Caco-2 (cell line): ENCODE measurements at regions not wholly inside any gene's neighbourhood (a gene's known extent, or its start where the extent isn't known, plus 50 kb on each side); places are given as distances from the start of the nearest gene placed in this dataset.

Experiments
- BruUV-seq: library from RNA; stranded (reverse); fragments of 400-500 nt; replicated peaks from 2 replicates; lab custom pipeline; 2021; lab: Mats Ljungman, UMichigan
- CTCF ChIA-PET: fragments of 300-600 bp; sonication (Branson Sonifier 250); formaldehyde crosslinking; loops from one replicate; lab custom pipeline; 2022; ENCODE audit warnings: antibody characterized with exemption; lab: Charles Lee
- POLR2A ChIA-PET: fragments of 300-600 bp; sonication (Branson Sonifier 250); formaldehyde crosslinking; loops from one replicate; lab custom pipeline; 2022; ENCODE audit warnings: antibody characterized with exemption; lab: Charles Lee
- DNase-seq, 2 experiments: peaks; one replicate each; pipeline versions ENCODE4 v3.0.0 to v3.0.0-alpha.2; 2020 to 2022
- H3K27me3 ChIP-seq: replicated peaks from 2 replicates; pipeline ENCODE4 v1.6.0; 2011; ENCODE audit warnings: low read length; ENCODE audit not compliant: control insufficient read depth, insufficient read depth
- H3K36me3 ChIP-seq: 2 replicates; pipeline ENCODE4 v1.5.1; 2011; ENCODE audit warnings: low read length; ENCODE audit not compliant: control insufficient read depth, insufficient read depth
- H3K4me1 ChIP-seq: fragments of 250-450 bp; sonication (Bioruptor Pico); 2 replicates; pipeline ENCODE4 v1.5.1; 2020; ENCODE audit warnings: mild to moderate bottlenecking
- H3K4me3 ChIP-seq: 2 replicates; pipeline ENCODE4 v1.5.1; 2011; ENCODE audit warnings: low read depth, mild to moderate bottlenecking, control low read depth, low read length
- H3K9me3 ChIP-seq: fragments of 250-450 bp; sonication (Bioruptor Pico); 2 replicates; pipeline ENCODE4 v1.5.1; 2020; ENCODE audit warnings: mild to moderate bottlenecking, moderate library complexity
- H3K27ac Mint-ChIP-seq: one replicate; pipeline ENCODE4 v1.8.0; 2022; ENCODE audit warnings: mixed read lengths; ENCODE audit not compliant: unreplicated experiment
- H3K27me3 Mint-ChIP-seq: one replicate; pipeline ENCODE4 v1.8.0; 2022; ENCODE audit warnings: mixed read lengths; ENCODE audit not compliant: insufficient read depth, unreplicated experiment
- H3K36me3 Mint-ChIP-seq: one replicate; pipeline ENCODE4 v1.8.0; 2022; ENCODE audit warnings: mild to moderate bottlenecking, mixed read lengths; ENCODE audit not compliant: insufficient read depth, unreplicated experiment
- H3K4me1 Mint-ChIP-seq: one replicate; pipeline ENCODE4 v1.8.0; 2022; ENCODE audit warnings: low read depth, mixed read lengths; ENCODE audit not compliant: unreplicated experiment
- H3K4me3 Mint-ChIP-seq: one replicate; pipeline ENCODE4 v1.8.0; 2022; ENCODE audit warnings: mild to moderate bottlenecking, moderate library complexity, mixed read lengths; ENCODE audit not compliant: unreplicated experiment
- H3K9me3 Mint-ChIP-seq: one replicate; pipeline ENCODE4 v1.8.0; 2022; ENCODE audit warnings: mixed read lengths; ENCODE audit not compliant: unreplicated experiment
- CTCF ChIP-seq, 2 experiments: fragments of 200-600 bp in 1 of 2; IDR thresholded peaks; 1 replicate in 1 of 2; 2 replicates in 1 of 2; pipeline versions ENCODE4 v1.5.1 to v1.8.0; 2011 to 2022; ENCODE audit warnings: antibody characterized with exemption in 1 of 2, control low read depth in 1 of 2, inconsistent platforms in 1 of 2, low read depth in 1 of 2, low read length in 1 of 2, mild to moderate bottlenecking in 1 of 2, moderate library complexity in 1 of 2; ENCODE audit not compliant: insufficient read depth in 1 of 2, severe bottlenecking in 1 of 2, unreplicated experiment in 1 of 2
- intact Hi-C: fragments of 100-400 bp; cut with micrococcal nuclease; formaldehyde crosslinking; loops from one replicate; pipeline ENCODE4 v1.10.0; 2022; ENCODE audit not compliant: unreplicated experiment

GRCh38 chr6:125678601-125679000 lies 70.8 kb upstream of the HEY2 start:
- no peaks in the 10 kb centered on the region for H3K4me1 Mint-ChIP-seq
- peaks cover 24% of the 10 kb centered on the region for H3K27me3 Mint-ChIP-seq
- no peaks in the 10 kb centered on the region for H3K9me3 Mint-ChIP-seq

GRCh38 chr6:125679128-125679527 lies 70.3 kb upstream of the HEY2 start:
- ChIA-PET POLR2A (no interaction called here), CTCF (no interaction called here)
- Mint-ChIP-seq H3K4me1 (no peaks in the 10 kb centered on the region), H3K27me3 (peaks cover 24% of the 10 kb centered on the region), H3K27ac (no peak overlapping the region), H3K36me3 (no peaks in the 10 kb centered on the region), H3K4me3 (no peak overlapping the region), H3K9me3 (no peaks in the 10 kb centered on the region)
- H3K4me1 ChIP-seq: no peaks in the 10 kb centered on the region
- H3K36me3 ChIP-seq: no peaks in the 10 kb centered on the region
- no peaks in the 10 kb centered on the region for H3K9me3 ChIP-seq
- no peak overlapping the region for H3K4me3 ChIP-seq
- no peak for TF ChIP-seq CTCF (IDR thresholded peaks at IDR 0.05; ENCODE audit: insufficient read depth in 1 of 2, low read depth in 1 of 2, low read length in 1 of 2, severe bottlenecking in 1 of 2, unreplicated experiment in 1 of 2)
- DNase-seq: no peak
- no peaks in the 10 kb centered on the region; the same call in 1 of the 2 replicates for H3K27me3 ChIP-seq
- intact Hi-C loops: no loop called here
- no TSS peak for BruUV-seq

More at GRCh38 chr6:125678601-125679000, 70.8 kb upstream of the HEY2 start:
- no peak for DNase-seq
- no peaks in the 10 kb centered on the region for H3K36me3 ChIP-seq
- TF ChIP-seq CTCF (IDR thresholded peaks at IDR 0.05; ENCODE audit: insufficient read depth in 1 of 2, low read depth in 1 of 2, low read length in 1 of 2, severe bottlenecking in 1 of 2, unreplicated experiment in 1 of 2): no peak
- no peak overlapping the region for H3K27ac Mint-ChIP-seq
- intact Hi-C loops: no loop called here
- H3K27me3 ChIP-seq: no peaks in the 10 kb centered on the region; the same call in 1 of the 2 replicates
- H3K9me3 ChIP-seq: no peaks in the 10 kb centered on the region
- H3K4me3 Mint-ChIP-seq: no peak overlapping the region
- no peak overlapping the region for H3K4me3 ChIP-seq
- no peaks in the 10 kb centered on the region for H3K4me1 ChIP-seq
- ChIA-PET CTCF (no interaction called here), POLR2A (no interaction called here)
- no TSS peak for BruUV-seq
- H3K36me3 Mint-ChIP-seq: no peaks in the 10 kb centered on the region

DNA sequence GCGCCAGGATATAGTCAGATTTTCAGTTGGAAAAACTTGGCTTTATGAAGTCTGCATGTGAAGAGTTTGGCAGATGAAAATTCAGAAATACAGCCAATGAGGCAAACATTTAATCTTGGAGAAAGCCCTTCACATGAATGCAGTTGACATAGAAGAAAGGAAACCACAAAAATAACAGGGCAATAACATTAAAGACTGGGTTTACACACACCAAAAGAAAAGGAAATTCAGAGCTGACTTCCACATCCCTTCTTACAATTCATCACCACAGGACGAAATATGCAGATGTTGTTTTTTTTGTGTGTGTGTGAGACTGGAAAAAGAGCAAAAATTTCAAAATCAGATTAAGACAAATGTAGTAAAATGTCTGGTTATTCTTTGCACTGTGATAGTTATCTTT lies 69.8 kb upstream of the HEY2 start:
- Mint-ChIP-seq H3K27me3 (peaks cover 24% of the 10 kb centered on the region), H3K4me3 (no peak overlapping the region), H3K27ac (no peak overlapping the region), H3K4me1 (no peaks in the 10 kb centered on the region), H3K36me3 (no peaks in the 10 kb centered on the region), H3K9me3 (no peaks in the 10 kb centered on the region)
- CTCF ChIA-PET: no interaction called here
- Histone ChIP-seq H3K27me3 (no peaks in the 10 kb centered on the region; the same call in 1 of the 2 replicates), H3K4me3 (no peak overlapping the region), H3K9me3 (no peaks in the 10 kb centered on the region), H3K36me3 (no peaks in the 10 kb centered on the region), H3K4me1 (no peaks in the 10 kb centered on the region)
- BruUV-seq: no TSS peak
- no peak for DNase-seq
- POLR2A ChIA-PET: no interaction called here
- intact Hi-C loops: no loop called here
- TF ChIP-seq CTCF (IDR thresholded peaks at IDR 0.05; ENCODE audit: insufficient read depth in 1 of 2, low read depth in 1 of 2, low read length in 1 of 2, severe bottlenecking in 1 of 2, unreplicated experiment in 1 of 2): no peak
